ENCODE measurements at regions not wholly inside any gene's neighbourhood (a gene's known extent, or its start where the extent isn't known, plus 50 kb on each side); places are given as distances from the start of the nearest gene placed in this dataset.
"Not testable (repeated sequence)": the region's sequence is repeated elsewhere in the genome, so short reads cannot be mapped to it uniquely, and the experiment has no call there.

GRCh38 chr13:32845952-32846950, 170.0 kb upstream of the KL start:
- H3K27me3 ChIP-seq (ENCODE audit: control insufficient read depth, insufficient read depth, low read length), result no peaks in the 10 kb centered on the region
- peak in 1 of 6 donors; percentile 65 for DNase-seq (ENCODE audit: low read depth in 4 of 6, low spot score in 6 of 6)
- H3K27ac ChIP-seq (ENCODE audit: low read depth, low read length), result no peak overlapping the region
- no peak overlapping the region for H3K4me3 ChIP-seq (ENCODE audit: low read depth, low read length)
- WGBS (ENCODE audit: insufficient coverage), result 46% methylated on average over 7 of the region's 12 CpGs
- H3K4me1 ChIP-seq (ENCODE audit: control insufficient read depth, insufficient read depth, low read length), result peaks cover 15% of the 10 kb centered on the region
- H3K9me3 ChIP-seq (ENCODE audit: control insufficient read depth, insufficient read depth, low read length), result no peaks in the 10 kb centered on the region
- no peaks in the 10 kb centered on the region for H3K36me3 ChIP-seq (ENCODE audit: control insufficient read depth, insufficient read depth, low read length)

- H3K9me3 ChIP-seq (ENCODE audit: control insufficient read depth, insufficient read depth, low read length); H3K36me3 ChIP-seq (ENCODE audit: control insufficient read depth, insufficient read depth, low read length); H3K27me3 ChIP-seq (ENCODE audit: control insufficient read depth, insufficient read depth, low read length); H3K4me3 ChIP-seq (ENCODE audit: low read depth, low read length): not testable (repeated sequence)
- peak in 1 of 6 donors; percentile 63 for DNase-seq (ENCODE audit: low read depth in 4 of 6, low spot score in 6 of 6)
- Histone ChIP-seq H3K27ac (ENCODE audit: low read depth, low read length) (peak overlapping the region; percentile 25), H3K4me1 (ENCODE audit: control insufficient read depth, insufficient read depth, low read length) (peaks cover 13% of the 10 kb centered on the region)
- 26% methylated on average over 8 of the region's 10 CpGs for WGBS (ENCODE audit: insufficient coverage)
Measured at GRCh38 chr13:32847976-32848375, 168.2 kb upstream of the KL start.

- no peaks in the 10 kb centered on the region for H3K36me3 ChIP-seq (ENCODE audit: control insufficient read depth, insufficient read depth, low read length)
- no peaks in the 10 kb centered on the region for H3K27me3 ChIP-seq (ENCODE audit: control insufficient read depth, insufficient read depth, low read length)
- WGBS (ENCODE audit: insufficient coverage), result 95% methylated on average over 5 of the region's 9 CpGs
- no peak for DNase-seq (ENCODE audit: low read depth in 4 of 6, low spot score in 6 of 6)
- H3K27ac ChIP-seq (ENCODE audit: low read depth, low read length), result no peak overlapping the region
- H3K4me3 ChIP-seq (ENCODE audit: low read depth, low read length), result no peak overlapping the region
- peaks cover 13% of the 10 kb centered on the region for H3K4me1 ChIP-seq (ENCODE audit: control insufficient read depth, insufficient read depth, low read length)
- no peaks in the 10 kb centered on the region for H3K9me3 ChIP-seq (ENCODE audit: control insufficient read depth, insufficient read depth, low read length)
Measured at GRCh38 chr13:32849369-32849768, 166.9 kb upstream of the KL start.

GRCh38 chr13:32850316-32851052, 165.7 kb upstream of the KL start:
- H3K9me3 ChIP-seq (ENCODE audit: control insufficient read depth, insufficient read depth, low read length), result no peaks in the 10 kb centered on the region
- no peak for DNase-seq (ENCODE audit: low read depth in 4 of 6, low spot score in 6 of 6)
- H3K36me3 ChIP-seq (ENCODE audit: control insufficient read depth, insufficient read depth, low read length), result no peaks in the 10 kb centered on the region
- no peak overlapping the region for H3K4me3 ChIP-seq (ENCODE audit: low read depth, low read length)
- H3K27me3 ChIP-seq (ENCODE audit: control insufficient read depth, insufficient read depth, low read length), result no peaks in the 10 kb centered on the region
- H3K27ac ChIP-seq (ENCODE audit: low read depth, low read length), result no peak overlapping the region
- 95% methylated on average over 3 of the region's 8 CpGs for WGBS (ENCODE audit: insufficient coverage)
- peaks cover 13% of the 10 kb centered on the region for H3K4me1 ChIP-seq (ENCODE audit: control insufficient read depth, insufficient read depth, low read length)

GRCh38 chr13:32851083-32852069, 164.8 kb upstream of the KL start:
- Histone ChIP-seq H3K27ac (ENCODE audit: low read depth, low read length) (no peak overlapping the region), H3K9me3 (ENCODE audit: control insufficient read depth, insufficient read depth, low read length) (no peaks in the 10 kb centered on the region), H3K4me3 (ENCODE audit: low read depth, low read length) (no peak overlapping the region), H3K36me3 (ENCODE audit: control insufficient read depth, insufficient read depth, low read length) (no peaks in the 10 kb centered on the region), H3K4me1 (ENCODE audit: control insufficient read depth, insufficient read depth, low read length) (peaks cover 10% of the 10 kb centered on the region), H3K27me3 (ENCODE audit: control insufficient read depth, insufficient read depth, low read length) (no peaks in the 10 kb centered on the region)
- no peak for DNase-seq (ENCODE audit: low read depth in 4 of 6, low spot score in 6 of 6)
- 58% methylated on average over 2 of the region's 8 CpGs for WGBS (ENCODE audit: insufficient coverage)

GRCh38 chr13:32852526-32852925, 163.7 kb upstream of the KL start:
- DNase-seq (ENCODE audit: low read depth in 4 of 6, low spot score in 6 of 6), result no peak
- WGBS (ENCODE audit: insufficient coverage), result no CpG with 5 or more reads among the region's 1 CpG
- Histone ChIP-seq H3K27ac (ENCODE audit: low read depth, low read length) (no peak overlapping the region), H3K9me3 (ENCODE audit: control insufficient read depth, insufficient read depth, low read length) (no peaks in the 10 kb centered on the region), H3K4me1 (ENCODE audit: control insufficient read depth, insufficient read depth, low read length) (peaks cover 6% of the 10 kb centered on the region), H3K4me3 (ENCODE audit: low read depth, low read length) (no peak overlapping the region), H3K27me3 (ENCODE audit: control insufficient read depth, insufficient read depth, low read length) (no peaks in the 10 kb centered on the region), H3K36me3 (ENCODE audit: control insufficient read depth, insufficient read depth, low read length) (no peaks in the 10 kb centered on the region)

GRCh38 chr13:32857077-32857476, 159.1 kb upstream of the KL start:
- Histone ChIP-seq H3K36me3 (ENCODE audit: control insufficient read depth, insufficient read depth, low read length) (no peaks in the 10 kb centered on the region), H3K9me3 (ENCODE audit: control insufficient read depth, insufficient read depth, low read length) (peaks cover 2% of the 10 kb centered on the region), H3K4me1 (ENCODE audit: control insufficient read depth, insufficient read depth, low read length) (no peaks in the 10 kb centered on the region), H3K27me3 (ENCODE audit: control insufficient read depth, insufficient read depth, low read length) (no peaks in the 10 kb centered on the region), H3K4me3 (ENCODE audit: low read depth, low read length) (no peak overlapping the region), H3K27ac (ENCODE audit: low read depth, low read length) (no peak overlapping the region)
- no peak for DNase-seq (ENCODE audit: low read depth in 4 of 6, low spot score in 6 of 6)
- 82% methylated on average over 2 of the region's 2 CpGs for WGBS (ENCODE audit: insufficient coverage)

- H3K36me3 ChIP-seq (ENCODE audit: control insufficient read depth, insufficient read depth, low read length), result no peaks in the 10 kb centered on the region
- H3K27me3 ChIP-seq (ENCODE audit: control insufficient read depth, insufficient read depth, low read length), result no peaks in the 10 kb centered on the region
- H3K9me3 ChIP-seq (ENCODE audit: control insufficient read depth, insufficient read depth, low read length), result peaks cover 2% of the 10 kb centered on the region
- WGBS (ENCODE audit: insufficient coverage), result 93% methylated on average over 6 of the region's 6 CpGs
- H3K4me3 ChIP-seq (ENCODE audit: low read depth, low read length), result no peak overlapping the region
- no peak overlapping the region for H3K27ac ChIP-seq (ENCODE audit: low read depth, low read length)
- no peak for DNase-seq (ENCODE audit: low read depth in 4 of 6, low spot score in 6 of 6)
- no peaks in the 10 kb centered on the region for H3K4me1 ChIP-seq (ENCODE audit: control insufficient read depth, insufficient read depth, low read length)
Measured at GRCh38 chr13:32857689-32858088, 158.5 kb upstream of the KL start.

- Histone ChIP-seq H3K4me3 (ENCODE audit: low read depth, low read length) (no peak overlapping the region), H3K27me3 (ENCODE audit: control insufficient read depth, insufficient read depth, low read length) (no peaks in the 10 kb centered on the region), H3K4me1 (ENCODE audit: control insufficient read depth, insufficient read depth, low read length) (no peaks in the 10 kb centered on the region), H3K36me3 (ENCODE audit: control insufficient read depth, insufficient read depth, low read length) (no peaks in the 10 kb centered on the region), H3K9me3 (ENCODE audit: control insufficient read depth, insufficient read depth, low read length) (peaks cover 2% of the 10 kb centered on the region), H3K27ac (ENCODE audit: low read depth, low read length) (no peak overlapping the region)
- no CpG with 5 or more reads among the region's 14 CpGs for WGBS (ENCODE audit: insufficient coverage)
- DNase-seq (ENCODE audit: low read depth in 4 of 6, low spot score in 6 of 6), result peak in 1 of 6 donors; percentile 63
Measured at GRCh38 chr13:32859707-32860292, 156.4 kb upstream of the KL start.
